NCI-H526 (cell line): ENCODE measurements at regions not wholly inside any gene's neighbourhood (a gene's known extent, or its start where the extent isn't known, plus 50 kb on each side); places are given as distances from the start of the nearest gene placed in this dataset.
A peak's percentile ranks its signal among the peaks of the same experiment; 100 is the strongest.
"Not testable (repeated sequence)": the region's sequence is repeated elsewhere in the genome, so short reads cannot be mapped to it uniquely, and the experiment has no call there.

ENCODE experiments used
- DNase-seq, 2 experiments: peaks; one replicate each; lab custom pipeline; 2025; lab: John Stamatoyannopoulos, UW

- DNase-seq = no peak
Measured at GRCh38 chr5:17365811-17366138, 132.3 kb upstream of the TAF11L2 start.

DNA sequence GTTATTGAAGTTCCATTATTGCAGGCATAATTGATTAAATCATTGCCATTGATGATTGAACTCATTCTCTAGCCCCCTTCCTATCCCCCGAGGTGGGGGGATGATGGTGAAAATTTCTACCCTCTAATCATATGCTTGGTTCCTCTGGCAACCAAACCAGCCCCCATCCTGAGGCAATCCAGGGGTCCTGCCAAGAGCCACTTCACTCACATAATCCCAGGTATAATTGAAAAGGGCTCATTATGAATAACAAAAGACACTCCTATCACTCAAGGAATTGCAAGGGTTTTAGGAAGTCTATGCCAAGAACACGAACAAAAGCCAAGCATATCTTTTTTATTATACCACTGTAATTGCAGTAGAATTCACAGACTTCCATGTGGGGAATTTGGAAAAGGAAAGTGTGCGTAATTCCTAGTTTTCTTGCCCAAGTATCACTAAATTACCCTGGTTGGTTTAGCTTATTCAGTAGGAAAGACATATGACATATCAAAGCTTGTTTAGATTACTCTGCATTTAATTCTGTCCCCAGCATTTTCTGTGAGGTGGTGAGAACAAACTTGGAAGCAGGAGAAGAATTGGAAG lies 130.7 kb upstream of the TAF11L2 start:
- no peak for DNase-seq

GRCh38 chr5:17370651-17371050 lies 127.4 kb upstream of the TAF11L2 start:
- no peak for DNase-seq

DNA sequence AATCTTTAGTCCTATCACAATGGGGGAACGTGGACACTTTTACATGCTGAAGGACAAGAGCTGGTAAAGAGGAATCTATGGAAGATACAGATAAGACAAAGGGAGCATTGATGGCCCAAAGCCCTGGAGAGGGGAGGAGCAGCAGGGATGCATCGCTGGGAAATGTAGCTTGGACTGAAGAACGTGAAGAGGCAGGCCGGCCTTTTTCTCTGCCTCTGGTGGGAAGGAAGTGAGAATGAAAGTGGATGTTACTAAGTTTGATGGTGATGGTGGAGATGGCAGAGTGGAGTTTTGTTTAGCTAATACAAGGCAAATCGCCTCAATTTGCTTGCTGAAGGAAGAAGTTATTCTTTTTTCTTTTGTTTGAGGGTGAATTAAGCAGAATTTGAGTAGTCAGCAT lies 124.6 kb upstream of the TAF11L2 start:
- no peak for DNase-seq

DNA sequence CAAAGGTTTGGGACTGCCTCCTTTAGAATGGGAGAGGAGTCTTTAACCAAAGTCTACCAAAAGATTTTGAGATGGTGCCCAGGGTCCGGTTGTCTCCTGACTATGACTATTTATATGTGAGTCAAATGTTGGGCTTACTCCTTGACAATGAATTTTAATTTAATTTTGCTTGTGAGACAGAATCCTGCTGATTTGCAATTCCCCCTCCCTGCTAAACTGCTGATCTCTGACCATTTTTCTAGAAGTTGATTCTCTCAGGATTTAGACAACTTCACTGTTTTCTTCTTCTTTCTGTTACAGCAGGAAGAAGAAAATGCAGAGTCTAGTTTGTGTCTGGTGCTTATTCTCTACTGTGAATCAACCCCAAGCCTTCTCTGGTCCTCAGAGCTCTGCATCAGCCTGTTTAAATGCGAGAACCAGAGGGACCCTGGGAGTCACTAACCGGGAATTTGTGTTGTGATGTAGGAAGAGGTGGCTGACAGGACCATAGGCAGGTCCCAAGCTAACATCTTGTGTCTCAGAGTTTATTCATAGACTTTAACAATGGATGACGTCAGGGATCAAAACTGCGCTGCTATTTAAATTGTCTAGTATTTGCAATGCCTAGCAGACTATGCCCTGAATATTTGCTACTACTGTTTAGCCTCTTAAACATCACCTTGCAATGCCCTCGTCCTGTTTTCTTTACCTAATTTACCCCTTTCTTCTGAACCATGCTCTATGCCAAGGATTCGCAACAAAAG lies 124.0 kb upstream of the TAF11L2 start:
- DNase-seq = no peak

GRCh38 chr5:17374973-17375742 lies 122.9 kb upstream of the TAF11L2 start:
- no peak for DNase-seq

- DNase-seq = not testable (repeated sequence)
Measured at GRCh38 chr5:17375886-17376285, 122.1 kb upstream of the TAF11L2 start.

DNA sequence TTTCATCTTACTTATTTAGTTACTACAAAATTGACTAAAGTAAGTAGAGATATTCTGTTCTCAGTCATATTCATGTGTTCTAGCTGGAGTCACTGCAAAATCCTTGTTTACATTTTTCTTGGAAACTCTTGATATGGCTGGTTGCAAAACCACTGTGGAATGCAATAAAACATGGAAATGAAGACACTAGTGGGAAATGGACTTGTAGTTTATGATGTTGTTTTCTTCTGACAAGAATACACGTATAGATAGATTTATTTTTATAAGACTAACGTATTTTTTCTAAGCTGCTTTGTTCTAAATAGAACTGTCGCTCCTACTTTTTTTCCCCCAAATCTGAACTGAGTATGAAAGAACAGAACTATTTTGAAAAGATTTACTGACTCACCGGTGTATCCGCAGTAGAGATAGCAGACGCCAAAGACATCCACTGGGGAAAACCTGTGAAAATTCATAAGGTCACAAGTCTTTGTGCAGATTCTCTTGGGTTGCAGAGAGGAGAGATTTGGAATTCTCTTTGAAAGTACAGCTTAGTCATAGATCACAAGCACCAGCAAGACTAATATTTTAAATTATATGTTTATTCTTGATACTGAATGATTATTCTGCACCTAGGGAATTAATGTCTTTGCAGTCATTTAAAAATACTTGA lies 119.6 kb upstream of the TAF11L2 start:
- no peak for DNase-seq

GRCh38 chr5:17379100-17379951 lies 118.7 kb upstream of the TAF11L2 start:
- DNase-seq = no peak

- no peak for DNase-seq
Measured at GRCh38 chr5:17381932-17382331, 116.1 kb upstream of the TAF11L2 start.

- DNase-seq = no peak
Measured at GRCh38 chr5:17383526-17383925, 114.5 kb upstream of the TAF11L2 start.

DNA sequence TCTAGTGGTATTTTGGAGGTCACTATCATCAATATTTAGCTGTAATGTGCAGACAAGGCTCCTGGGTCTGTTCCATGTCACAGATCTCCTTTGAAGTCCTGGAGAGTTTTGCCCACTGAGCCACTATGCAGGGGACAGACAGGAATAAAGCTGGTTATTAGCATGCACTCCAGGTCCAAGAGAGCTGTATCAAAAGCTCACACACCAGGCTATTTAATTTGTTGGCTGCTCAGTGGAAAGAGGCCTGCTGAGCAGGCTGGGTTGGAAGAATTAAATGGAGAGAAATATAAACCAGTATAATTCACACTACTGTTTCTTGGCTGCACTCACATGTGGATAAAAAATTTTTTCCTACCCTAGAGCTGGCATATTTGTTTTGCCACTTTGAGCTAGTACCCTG lies 113.8 kb upstream of the TAF11L2 start:
- DNase-seq = no peak

DNA sequence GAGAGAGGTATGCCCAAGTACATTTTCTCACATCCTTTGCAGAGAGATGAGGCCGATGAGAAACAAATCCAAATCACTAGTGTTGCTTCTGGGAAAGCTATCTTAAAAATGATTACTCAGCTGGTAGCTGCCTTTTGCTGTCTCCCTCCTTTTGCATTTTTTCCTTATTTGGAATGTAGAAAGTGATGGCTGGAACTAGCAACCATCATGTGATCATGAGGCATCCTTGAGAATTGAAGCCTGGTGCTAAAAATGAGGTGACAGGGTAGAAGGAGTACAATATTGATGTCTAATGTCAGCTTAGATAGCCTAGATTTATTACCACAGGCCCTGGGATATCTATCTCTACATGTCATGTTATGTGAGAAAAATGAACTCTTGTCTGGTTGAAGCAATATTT lies 109.3 kb upstream of the TAF11L2 start:
- no peak for DNase-seq

DNA sequence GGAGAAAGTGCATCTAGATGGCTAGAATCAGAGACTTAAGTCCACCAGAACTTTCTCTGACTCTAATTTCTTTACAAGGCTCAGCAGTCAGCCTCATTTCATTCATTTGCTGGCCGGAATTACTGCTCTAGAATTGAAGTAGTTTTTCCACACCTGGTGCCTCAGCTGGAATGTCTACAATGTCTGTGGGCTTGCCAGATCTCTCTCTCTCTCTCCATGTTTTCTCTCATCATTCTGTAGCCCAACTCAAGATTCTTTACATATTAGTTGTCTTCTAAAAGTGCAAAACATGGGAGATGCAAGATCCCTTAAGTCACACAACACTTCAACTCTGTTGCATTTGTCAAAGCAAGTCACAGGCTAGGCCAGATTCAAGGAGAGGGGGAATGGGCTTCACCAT lies 103.9 kb upstream of the TAF11L2 start:
- DNase-seq = no peak

DNA sequence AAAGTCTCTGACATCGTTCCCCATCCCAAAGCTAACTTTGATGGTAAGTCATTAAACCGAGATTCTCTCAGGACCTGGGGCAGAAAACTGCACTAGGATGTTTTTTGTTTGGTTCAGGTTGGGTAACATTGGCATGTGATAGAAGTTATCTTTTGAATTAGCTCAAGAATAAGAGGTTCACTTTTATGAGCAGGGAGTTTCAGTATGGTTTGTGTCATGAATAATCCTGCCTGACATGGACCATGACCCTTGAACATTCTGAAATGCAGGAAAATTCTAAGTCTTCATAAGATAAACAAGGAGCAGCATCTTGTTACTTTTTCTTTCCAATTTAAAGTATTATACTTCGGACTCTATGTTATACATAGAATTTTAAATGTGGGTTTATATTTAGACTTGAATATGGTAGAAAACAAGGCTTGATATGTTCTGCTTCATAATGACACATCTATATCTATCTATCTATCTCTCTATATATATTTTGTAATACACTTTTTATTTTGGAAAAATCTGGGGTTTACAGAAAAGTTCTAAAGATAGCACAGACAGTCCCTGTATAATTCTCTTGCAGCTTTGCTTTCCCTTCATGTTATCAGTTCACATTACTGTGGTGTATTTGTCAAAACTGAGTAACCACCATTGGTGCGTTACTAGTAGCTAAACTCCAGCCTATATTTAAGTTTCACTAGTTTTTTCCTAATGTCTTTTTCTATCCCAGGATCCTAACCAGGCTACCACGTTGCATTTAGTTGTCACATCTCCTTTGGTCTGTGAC lies 102.7 kb upstream of the TAF11L2 start:
- DNase-seq = no peak

DNA sequence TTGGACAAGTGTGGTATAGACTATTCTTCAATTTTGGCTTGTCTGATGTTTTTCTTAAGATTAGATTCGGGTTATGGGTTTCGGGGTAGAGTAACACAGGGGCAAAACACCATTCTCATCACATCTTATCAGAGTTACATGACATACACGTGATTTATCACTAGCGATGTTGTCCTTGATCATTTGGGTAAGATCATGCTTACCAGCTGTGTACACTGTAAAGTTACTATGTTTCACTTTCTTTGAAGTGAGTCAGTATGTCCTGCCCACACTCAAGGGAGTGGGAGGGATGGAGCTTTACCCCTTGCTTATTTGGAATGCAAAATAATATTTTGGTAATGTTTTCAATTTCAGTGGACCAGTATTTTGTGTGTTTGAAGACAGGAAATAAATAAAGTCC lies 101.8 kb upstream of the TAF11L2 start:
- DNase-seq = no peak

DNA sequence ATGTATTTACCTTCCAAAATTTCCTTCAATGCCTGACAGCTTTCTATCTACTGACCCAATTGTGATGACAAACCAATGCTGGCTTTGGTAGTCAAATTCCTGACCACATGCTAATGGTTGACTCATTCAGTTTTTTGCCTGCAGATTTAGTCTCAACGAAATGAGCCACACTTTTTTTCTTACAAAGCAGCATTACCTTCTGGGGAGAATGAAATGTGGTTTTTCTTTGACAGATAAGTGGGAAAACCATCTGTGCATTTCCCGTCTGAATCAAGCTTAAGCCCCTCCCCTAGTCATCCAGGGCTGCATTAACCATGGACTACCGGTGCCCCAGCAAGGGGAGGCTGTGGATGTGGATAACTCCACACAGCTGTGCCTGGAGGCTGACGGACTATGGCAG lies 99.6 kb upstream of the TAF11L2 start:
- peak; percentile 82 to 86 for DNase-seq

- no peak for DNase-seq
Measured at GRCh38 chr5:17398866-17399835, 98.9 kb upstream of the TAF11L2 start.

GRCh38 chr5:17399931-17400330 lies 98.1 kb upstream of the TAF11L2 start:
- DNase-seq = no peak
